ENCODE measurements at regions not wholly inside any gene's neighbourhood (a gene's known extent, or its start where the extent isn't known, plus 50 kb on each side); places are given as distances from the start of the nearest gene placed in this dataset.
"Not testable (repeated sequence)": the region's sequence is repeated elsewhere in the genome, so short reads cannot be mapped to it uniquely, and the experiment has no call there.

GRCh38 chr21:6090286-6090908, 4431.0 kb upstream of the TPTE start:
- TF ChIP-seq RFX5 (IDR thresholded peaks at IDR 0.05); POLR2A (IDR thresholded peaks at IDR 0.05; ENCODE audit: low read length); RAD21 (conservative IDR thresholded peaks at IDR 0.05 in 1 of 2, IDR thresholded peaks at IDR 0.05 in 1 of 2): not testable (repeated sequence)
- TF ChIP-seq, protein P1, sequence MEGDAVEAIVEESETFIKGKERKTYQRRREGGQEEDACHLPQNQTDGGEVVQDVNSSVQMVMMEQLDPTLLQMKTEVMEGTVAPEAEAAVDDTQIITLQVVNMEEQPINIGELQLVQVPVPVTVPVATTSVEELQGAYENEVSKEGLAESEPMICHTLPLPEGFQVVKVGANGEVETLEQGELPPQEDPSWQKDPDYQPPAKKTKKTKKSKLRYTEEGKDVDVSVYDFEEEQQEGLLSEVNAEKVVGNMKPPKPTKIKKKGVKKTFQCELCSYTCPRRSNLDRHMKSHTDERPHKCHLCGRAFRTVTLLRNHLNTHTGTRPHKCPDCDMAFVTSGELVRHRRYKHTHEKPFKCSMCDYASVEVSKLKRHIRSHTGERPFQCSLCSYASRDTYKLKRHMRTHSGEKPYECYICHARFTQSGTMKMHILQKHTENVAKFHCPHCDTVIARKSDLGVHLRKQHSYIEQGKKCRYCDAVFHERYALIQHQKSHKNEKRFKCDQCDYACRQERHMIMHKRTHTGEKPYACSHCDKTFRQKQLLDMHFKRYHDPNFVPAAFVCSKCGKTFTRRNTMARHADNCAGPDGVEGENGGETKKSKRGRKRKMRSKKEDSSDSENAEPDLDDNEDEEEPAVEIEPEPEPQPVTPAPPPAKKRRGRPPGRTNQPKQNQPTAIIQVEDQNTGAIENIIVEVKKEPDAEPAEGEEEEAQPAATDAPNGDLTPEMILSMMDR (IDR thresholded peaks at IDR 0.05): not testable (repeated sequence)
